Tibial nerve (tissue), 3 donors: ENCODE measurements at regions not wholly inside any gene's neighbourhood (a gene's known extent, or its start where the extent isn't known, plus 50 kb on each side); places are given as distances from the start of the nearest gene placed in this dataset.

Source experiments
- CTCF ChIP-seq, 5 experiments: fragments of 200-600 bp in 3 of 5; fragments of 450-650 bp in 2 of 5; sonication (generic) in 3 of 5; IDR thresholded peaks; one replicate each; pipeline ENCODE4 v1.5.1; 2016 to 2019; ENCODE audit warnings: antibody characterized with exemption in 5 of 5, mild to moderate bottlenecking in 3 of 5, moderate library complexity in 2 of 5
- POLR2A ChIP-seq, 2 donors: fragments of 450-650 bp; IDR thresholded peaks; one replicate each; pipeline ENCODE4 v1.6.1; 2017; ENCODE audit warnings: antibody characterized with exemption in 2 of 2, mild to moderate bottlenecking in 2 of 2, moderate library complexity in 2 of 2

GRCh38 chr6:4250645-4251044, 115.3 kb upstream of the ECI2 start:
- no peak for TF ChIP-seq POLR2A (IDR thresholded peaks at IDR 0.05)
- TF ChIP-seq CTCF (IDR thresholded peaks at IDR 0.05), result no peak
